ENCODE measurements at regions not wholly inside any gene's neighbourhood (a gene's known extent, or its start where the extent isn't known, plus 50 kb on each side); places are given as distances from the start of the nearest gene placed in this dataset.

- H3K36me3 ChIP-seq (ENCODE audit: control insufficient read depth, insufficient read depth, low read length), result no peaks in the 10 kb centered on the region
- DNase-seq (ENCODE audit: low read depth), result no peak
- POLR2A ChIA-PET, result no interaction called here
- no peaks in the 10 kb centered on the region; the same call in 1 of the 2 replicates for H3K27me3 ChIP-seq (ENCODE audit: control insufficient read depth, insufficient read depth, low read length)
- H3K4me3 ChIP-seq (ENCODE audit: low read depth, low read length), result no peak overlapping the region
- CTCF ChIA-PET, result no interaction called here
- no peak for TF ChIP-seq CTCF (IDR thresholded peaks at IDR 0.05; ENCODE audit: insufficient read depth, low read depth, low read length)
These were observed 113.7 kb downstream of the IRX5 start for GRCh38 chr16:55044201-55044975.

GRCh38 chr16:55045329-55045728 is 114.7 kb downstream of the IRX5 start:
- ChIA-PET CTCF (no interaction called here), POLR2A (no interaction called here)
- H3K36me3 ChIP-seq (ENCODE audit: control insufficient read depth, insufficient read depth, low read length), result no peaks in the 10 kb centered on the region
- H3K4me3 ChIP-seq (ENCODE audit: low read depth, low read length), result no peak overlapping the region
- no peaks in the 10 kb centered on the region; the same call in 1 of the 2 replicates for H3K27me3 ChIP-seq (ENCODE audit: control insufficient read depth, insufficient read depth, low read length)
- DNase-seq (ENCODE audit: low read depth), result no peak
- TF ChIP-seq CTCF (IDR thresholded peaks at IDR 0.05; ENCODE audit: insufficient read depth, low read depth, low read length), result no peak

GRCh38 chr16:55045756-55046460 is 115.2 kb downstream of the IRX5 start:
- POLR2A ChIA-PET, result no interaction called here
- CTCF ChIA-PET, result no interaction called here
- no peaks in the 10 kb centered on the region for H3K36me3 ChIP-seq (ENCODE audit: control insufficient read depth, insufficient read depth, low read length)
- no peak overlapping the region for H3K4me3 ChIP-seq (ENCODE audit: low read depth, low read length)
- no peak for DNase-seq (ENCODE audit: low read depth)
- H3K27me3 ChIP-seq (ENCODE audit: control insufficient read depth, insufficient read depth, low read length), result no peaks in the 10 kb centered on the region; the same call in 1 of the 2 replicates
- no peak for TF ChIP-seq CTCF (IDR thresholded peaks at IDR 0.05; ENCODE audit: insufficient read depth, low read depth, low read length)

GRCh38 chr16:55046513-55046912 is 115.8 kb downstream of the IRX5 start:
- no peaks in the 10 kb centered on the region for H3K36me3 ChIP-seq (ENCODE audit: control insufficient read depth, insufficient read depth, low read length)
- no peak overlapping the region for H3K4me3 ChIP-seq (ENCODE audit: low read depth, low read length)
- POLR2A ChIA-PET, result no interaction called here
- H3K27me3 ChIP-seq (ENCODE audit: control insufficient read depth, insufficient read depth, low read length), result no peaks in the 10 kb centered on the region; the same call in 1 of the 2 replicates
- no peak for TF ChIP-seq CTCF (IDR thresholded peaks at IDR 0.05; ENCODE audit: insufficient read depth, low read depth, low read length)
- CTCF ChIA-PET, result no interaction called here
- no peak for DNase-seq (ENCODE audit: low read depth)

GRCh38 chr16:55046916-55047315 is 116.3 kb downstream of the IRX5 start:
- H3K36me3 ChIP-seq (ENCODE audit: control insufficient read depth, insufficient read depth, low read length), result no peaks in the 10 kb centered on the region
- ChIA-PET POLR2A (no interaction called here), CTCF (no interaction called here)
- DNase-seq (ENCODE audit: low read depth), result no peak
- TF ChIP-seq CTCF (IDR thresholded peaks at IDR 0.05; ENCODE audit: insufficient read depth, low read depth, low read length), result no peak
- no peaks in the 10 kb centered on the region; the same call in 1 of the 2 replicates for H3K27me3 ChIP-seq (ENCODE audit: control insufficient read depth, insufficient read depth, low read length)
- H3K4me3 ChIP-seq (ENCODE audit: low read depth, low read length), result no peak overlapping the region

Data from BJ (cell line).